ENCODE measurements at regions not wholly inside any gene's neighbourhood (a gene's known extent, or its start where the extent isn't known, plus 50 kb on each side); places are given as distances from the start of the nearest gene placed in this dataset.

DNA sequence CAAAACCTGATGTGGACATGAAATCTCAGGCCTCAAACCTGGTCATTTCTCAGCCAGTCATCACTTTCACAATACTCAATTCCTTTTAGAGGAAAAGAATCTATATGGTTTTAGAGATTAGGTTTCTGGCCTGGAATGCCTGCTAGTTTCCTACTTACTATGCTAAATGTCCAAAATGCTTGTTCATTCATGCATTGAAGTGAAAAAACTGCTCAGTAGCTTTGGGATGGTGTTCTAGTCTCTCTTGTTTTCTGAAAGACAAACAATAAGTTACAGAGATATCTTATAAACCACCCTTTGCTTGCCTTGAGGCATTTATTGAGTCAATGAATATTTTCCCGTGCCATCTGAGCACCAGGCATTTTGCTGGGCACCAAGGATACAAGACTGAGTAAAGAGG, 1146.5 kb upstream of the GOT2 start:
- WGBS (ENCODE audit: low lambda C conversion rate, missing lambda C conversion rate), result 79% methylated on average over 1 of the region's 1 CpG

DNA sequence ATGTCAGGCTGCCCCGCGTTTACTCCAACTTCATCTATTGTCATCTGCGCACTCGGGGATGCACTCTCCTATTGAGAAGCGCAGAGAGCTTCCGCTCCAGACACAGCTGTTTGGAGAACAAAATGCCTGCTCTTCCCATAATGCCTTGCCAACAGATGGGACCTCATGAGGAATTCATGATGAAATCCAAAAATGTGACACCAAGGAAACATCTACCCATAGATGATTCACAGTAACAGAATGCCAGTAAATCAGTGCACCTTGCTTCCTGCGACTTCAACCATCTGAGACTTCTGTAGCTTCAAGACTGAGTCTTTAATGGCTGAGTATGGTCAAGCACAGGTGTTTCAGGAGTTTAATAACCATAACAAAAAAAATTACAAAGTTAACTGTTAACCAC, 1144.9 kb upstream of the GOT2 start:
- H3K79me2 ChIP-seq, result no peaks in the 10 kb centered on the region
- no peaks in the 10 kb centered on the region for H4K20me1 ChIP-seq (ENCODE audit: insufficient read depth, poor library complexity, severe bottlenecking)
- H3K27ac ChIP-seq, result no peak overlapping the region
- DNase-seq (ENCODE audit: low spot score), result no peak
- no peaks in the 10 kb centered on the region for H3K27me3 ChIP-seq
- WGBS (ENCODE audit: low lambda C conversion rate, missing lambda C conversion rate), result 97% methylated on average over 7 of the region's 7 CpGs
- H2AFZ ChIP-seq, result no peak overlapping the region
- no peaks in the 10 kb centered on the region for H3K4me1 ChIP-seq (ENCODE audit: insufficient read depth)
- no peaks in the 10 kb centered on the region for H3K9me2 ChIP-seq (replicated peaks; ENCODE audit: insufficient read depth)
- H3K4me3 ChIP-seq, result no peak overlapping the region
- TF ChIP-seq, protein P1, sequence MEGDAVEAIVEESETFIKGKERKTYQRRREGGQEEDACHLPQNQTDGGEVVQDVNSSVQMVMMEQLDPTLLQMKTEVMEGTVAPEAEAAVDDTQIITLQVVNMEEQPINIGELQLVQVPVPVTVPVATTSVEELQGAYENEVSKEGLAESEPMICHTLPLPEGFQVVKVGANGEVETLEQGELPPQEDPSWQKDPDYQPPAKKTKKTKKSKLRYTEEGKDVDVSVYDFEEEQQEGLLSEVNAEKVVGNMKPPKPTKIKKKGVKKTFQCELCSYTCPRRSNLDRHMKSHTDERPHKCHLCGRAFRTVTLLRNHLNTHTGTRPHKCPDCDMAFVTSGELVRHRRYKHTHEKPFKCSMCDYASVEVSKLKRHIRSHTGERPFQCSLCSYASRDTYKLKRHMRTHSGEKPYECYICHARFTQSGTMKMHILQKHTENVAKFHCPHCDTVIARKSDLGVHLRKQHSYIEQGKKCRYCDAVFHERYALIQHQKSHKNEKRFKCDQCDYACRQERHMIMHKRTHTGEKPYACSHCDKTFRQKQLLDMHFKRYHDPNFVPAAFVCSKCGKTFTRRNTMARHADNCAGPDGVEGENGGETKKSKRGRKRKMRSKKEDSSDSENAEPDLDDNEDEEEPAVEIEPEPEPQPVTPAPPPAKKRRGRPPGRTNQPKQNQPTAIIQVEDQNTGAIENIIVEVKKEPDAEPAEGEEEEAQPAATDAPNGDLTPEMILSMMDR (IDR thresholded peaks at IDR 0.05; ENCODE audit: poor library complexity), result no peak
- TF ChIP-seq EZH2 (IDR thresholded peaks at IDR 0.05; ENCODE audit: borderline replicate concordance), result no peak
- no peak for TF ChIP-seq EZH2phosphoT487 (IDR thresholded peaks at IDR 0.05; ENCODE audit: low read depth, severe bottlenecking, unreplicated experiment)
- no peaks in the 10 kb centered on the region for H3K36me3 ChIP-seq (replicated peaks; ENCODE audit: insufficient read depth, low read depth)
- no peaks in the 10 kb centered on the region for H3K9me3 ChIP-seq (ENCODE audit: low read depth)
- no peak overlapping the region for H3K4me2 ChIP-seq

More for the DNA sequence above, 1146.5 kb upstream of the GOT2 start:
- no peaks in the 10 kb centered on the region for H3K9me2 ChIP-seq (replicated peaks; ENCODE audit: insufficient read depth)
- no peaks in the 10 kb centered on the region for H3K36me3 ChIP-seq (replicated peaks; ENCODE audit: insufficient read depth, low read depth)
- no peaks in the 10 kb centered on the region for H3K27me3 ChIP-seq
- no peak overlapping the region for H3K27ac ChIP-seq
- H3K79me2 ChIP-seq, result no peaks in the 10 kb centered on the region
- H3K9me3 ChIP-seq (ENCODE audit: low read depth), result no peaks in the 10 kb centered on the region
- no peak for DNase-seq (ENCODE audit: low spot score)
- TF ChIP-seq EZH2phosphoT487 (IDR thresholded peaks at IDR 0.05; ENCODE audit: low read depth, severe bottlenecking, unreplicated experiment), result no peak
- TF ChIP-seq, protein P1 (IDR thresholded peaks at IDR 0.05; ENCODE audit: poor library complexity), result no peak
- no peak for TF ChIP-seq EZH2 (IDR thresholded peaks at IDR 0.05; ENCODE audit: borderline replicate concordance)
- no peak overlapping the region for H2AFZ ChIP-seq
- H3K4me3 ChIP-seq, result no peak overlapping the region
- H3K4me1 ChIP-seq (ENCODE audit: insufficient read depth), result no peaks in the 10 kb centered on the region
- no peak overlapping the region for H3K4me2 ChIP-seq
- no peaks in the 10 kb centered on the region for H4K20me1 ChIP-seq (ENCODE audit: insufficient read depth, poor library complexity, severe bottlenecking)

DNA sequence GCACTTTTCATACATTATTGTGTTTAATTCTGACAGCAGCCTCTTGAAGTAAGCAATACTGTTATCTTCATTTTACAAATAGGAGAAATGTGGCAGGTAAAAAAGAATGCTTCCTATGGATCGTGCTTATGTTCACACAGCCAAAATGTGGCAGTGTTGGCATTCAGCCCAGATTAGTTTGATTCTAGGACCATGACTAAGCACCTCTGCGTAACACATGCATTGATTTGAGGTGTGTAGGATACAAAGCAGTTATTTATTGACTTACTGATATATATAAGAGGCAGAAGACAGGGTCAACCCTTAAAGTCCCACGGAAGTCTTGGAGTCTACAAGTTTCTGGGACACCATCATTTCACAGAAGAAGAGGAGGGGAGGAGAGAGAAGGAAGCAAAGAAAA, 1144.4 kb upstream of the GOT2 start:
- H3K27me3 ChIP-seq, result no peaks in the 10 kb centered on the region
- no peaks in the 10 kb centered on the region for H3K9me2 ChIP-seq (replicated peaks; ENCODE audit: insufficient read depth)
- no peak overlapping the region for H2AFZ ChIP-seq
- WGBS (ENCODE audit: low lambda C conversion rate, missing lambda C conversion rate), result 56% methylated on average over 3 of the region's 3 CpGs
- no peak overlapping the region for H3K27ac ChIP-seq
- H3K4me1 ChIP-seq (ENCODE audit: insufficient read depth), result no peaks in the 10 kb centered on the region
- no peaks in the 10 kb centered on the region for H3K79me2 ChIP-seq
- H3K4me3 ChIP-seq, result no peak overlapping the region
- no peaks in the 10 kb centered on the region for H4K20me1 ChIP-seq (ENCODE audit: insufficient read depth, poor library complexity, severe bottlenecking)
- no peaks in the 10 kb centered on the region for H3K9me3 ChIP-seq (ENCODE audit: low read depth)
- no peak overlapping the region for H3K4me2 ChIP-seq
- H3K36me3 ChIP-seq (replicated peaks; ENCODE audit: insufficient read depth, low read depth), result no peaks in the 10 kb centered on the region
- DNase-seq (ENCODE audit: low spot score), result peak; percentile 15
- TF ChIP-seq EZH2 (IDR thresholded peaks at IDR 0.05; ENCODE audit: borderline replicate concordance), result no peak
- TF ChIP-seq, protein P1 (IDR thresholded peaks at IDR 0.05; ENCODE audit: poor library complexity), result no peak
- TF ChIP-seq EZH2phosphoT487 (IDR thresholded peaks at IDR 0.05; ENCODE audit: low read depth, severe bottlenecking, unreplicated experiment), result no peak

Measured in hepatocyte (in vitro differentiated cells).